ENCODE measurements at regions not wholly inside any gene's neighbourhood (a gene's known extent, or its start where the extent isn't known, plus 50 kb on each side); places are given as distances from the start of the nearest gene placed in this dataset.

GRCh38 chr2:236990552-236990951 is 95.1 kb upstream of the COPS8 start:
- H3K27ac Mint-ChIP-seq: no peak overlapping the region
- H3K4me3 Mint-ChIP-seq: no peak overlapping the region
- peaks cover 15% of the 10 kb centered on the region for H3K27me3 Mint-ChIP-seq (ENCODE audit: insufficient read depth)

DNA sequence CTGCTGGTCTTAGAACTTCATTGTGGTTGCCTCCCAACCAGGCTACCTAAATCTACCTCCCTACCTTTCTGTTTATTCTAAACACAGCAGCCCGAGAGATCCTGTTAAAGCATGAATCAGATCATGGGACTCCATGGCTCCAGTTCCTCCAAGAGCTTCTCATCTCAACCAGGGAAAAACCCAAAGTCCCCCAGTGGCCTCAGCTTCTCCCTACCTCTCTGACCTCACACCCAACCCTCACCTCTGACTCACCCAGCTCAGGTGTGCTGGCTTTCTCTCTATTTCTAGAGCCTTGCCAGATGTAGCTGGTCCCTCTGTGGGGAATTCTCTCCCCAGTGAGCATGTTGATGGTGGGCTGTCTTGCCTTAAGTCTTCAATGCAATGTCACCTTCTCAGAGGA is 93.8 kb upstream of the COPS8 start:
- Mint-ChIP-seq H3K27ac (no peak overlapping the region), H3K27me3 (ENCODE audit: insufficient read depth) (peaks cover 18% of the 10 kb centered on the region), H3K4me3 (no peak overlapping the region), H3K9me3 (no peaks in the 10 kb centered on the region), H3K36me3 (ENCODE audit: low read depth) (no peaks in the 10 kb centered on the region), H3K4me1 (ENCODE audit: low read depth) (no peaks in the 10 kb centered on the region)
- DNase-seq: no peak
- TF ChIP-seq CTCF (IDR thresholded peaks at IDR 0.05): no peak

More at GRCh38 chr2:236990552-236990951, 95.1 kb upstream of the COPS8 start:
- H3K4me1 Mint-ChIP-seq (ENCODE audit: low read depth): no peaks in the 10 kb centered on the region
- H3K36me3 Mint-ChIP-seq (ENCODE audit: low read depth): no peaks in the 10 kb centered on the region
- H3K9me3 Mint-ChIP-seq: no peaks in the 10 kb centered on the region
- TF ChIP-seq CTCF (IDR thresholded peaks at IDR 0.05): no peak
- DNase-seq: no peak

DNA sequence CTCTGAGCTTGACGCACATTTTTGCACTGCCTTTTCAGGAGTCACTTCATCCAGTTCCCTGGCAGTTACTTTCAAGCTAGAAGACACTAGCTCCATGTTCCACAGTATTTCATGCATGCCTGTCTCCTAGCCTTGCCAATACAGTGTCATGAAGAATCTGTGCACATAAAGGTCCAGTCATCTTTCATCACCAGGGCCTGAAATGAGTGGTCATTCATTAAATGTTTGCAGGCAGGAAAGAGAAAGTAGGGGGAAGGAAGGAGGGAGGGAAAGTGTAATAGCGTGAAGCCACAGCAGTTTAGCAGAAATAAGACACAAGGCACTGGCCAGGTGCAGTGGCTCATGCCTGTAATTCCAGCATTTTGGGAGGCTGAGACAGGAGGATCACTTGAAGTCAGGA is 92.4 kb upstream of the COPS8 start:
- Mint-ChIP-seq H3K36me3 (ENCODE audit: low read depth) (no peaks in the 10 kb centered on the region), H3K4me3 (no peak overlapping the region), H3K9me3 (no peaks in the 10 kb centered on the region), H3K4me1 (ENCODE audit: low read depth) (peaks cover 5% of the 10 kb centered on the region; the same call in 1 of the 2 replicates), H3K27ac (no peak overlapping the region), H3K27me3 (ENCODE audit: insufficient read depth) (peaks cover 16% of the 10 kb centered on the region)
- no peak for TF ChIP-seq CTCF (IDR thresholded peaks at IDR 0.05)
- DNase-seq: no peak

DNA sequence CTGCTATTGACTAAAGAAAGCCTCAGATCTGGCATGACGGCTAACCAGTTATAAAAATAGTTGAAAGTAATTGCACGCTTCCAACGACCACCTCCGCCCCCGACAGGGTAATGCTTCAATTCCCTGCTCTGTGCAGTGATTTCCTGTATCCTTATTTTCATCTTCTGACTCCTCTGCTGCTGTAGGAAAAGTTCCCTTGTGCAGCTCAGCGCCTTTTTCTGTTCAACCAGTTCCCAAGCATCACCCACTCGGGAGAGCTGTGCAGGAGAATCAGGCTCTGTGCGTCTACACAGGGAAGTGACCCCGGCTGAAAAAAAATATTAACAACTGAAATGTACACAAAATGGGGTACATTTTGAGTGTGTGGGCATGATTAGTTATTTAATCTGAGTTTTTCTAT is 91.3 kb upstream of the COPS8 start:
- DNase-seq: no peak
- H3K27me3 Mint-ChIP-seq (ENCODE audit: insufficient read depth): peaks cover 7% of the 10 kb centered on the region
- no peak overlapping the region for H3K27ac Mint-ChIP-seq
- no peak overlapping the region for H3K4me3 Mint-ChIP-seq
- H3K36me3 Mint-ChIP-seq (ENCODE audit: low read depth): no peaks in the 10 kb centered on the region
- no peak for TF ChIP-seq CTCF (IDR thresholded peaks at IDR 0.05)
- H3K4me1 Mint-ChIP-seq (ENCODE audit: low read depth): peaks cover 9% of the 10 kb centered on the region; the same call in 1 of the 2 replicates
- no peaks in the 10 kb centered on the region for H3K9me3 Mint-ChIP-seq

GRCh38 chr2:236997069-236997715 is 88.5 kb upstream of the COPS8 start:
- H3K27ac Mint-ChIP-seq: no peak overlapping the region
- H3K4me1 Mint-ChIP-seq (ENCODE audit: low read depth): peaks cover 9% of the 10 kb centered on the region; the same call in 1 of the 2 replicates
- H3K4me3 Mint-ChIP-seq: no peak overlapping the region
- H3K27me3 Mint-ChIP-seq (ENCODE audit: insufficient read depth): peaks cover 5% of the 10 kb centered on the region
- no peaks in the 10 kb centered on the region for H3K36me3 Mint-ChIP-seq (ENCODE audit: low read depth)
- no peaks in the 10 kb centered on the region for H3K9me3 Mint-ChIP-seq
- TF ChIP-seq CTCF (IDR thresholded peaks at IDR 0.05): no peak
- DNase-seq: no peak

All from HFFc6 (cell line).